HFF-Myc (cell line): ENCODE measurements at regions not wholly inside any gene's neighbourhood (a gene's known extent, or its start where the extent isn't known, plus 50 kb on each side); places are given as distances from the start of the nearest gene placed in this dataset.

ENCODE experiments used
- DNase-seq: peaks from one replicate; pipeline ENCODE4 v3.0.0-alpha.2; 2011; ENCODE audit warnings: low read depth; ENCODE audit errors: extremely low read depth
- H3K4me3 ChIP-seq: replicated peaks from 2 replicates; pipeline ENCODE4 v1.5.1; 2011; ENCODE audit warnings: low read depth, mild to moderate bottlenecking, control low read depth, low read length
- CTCF ChIP-seq: IDR thresholded peaks from 2 replicates; pipeline ENCODE4 v1.5.1; 2012; ENCODE audit warnings: mild to moderate bottlenecking, low read depth, low read length, control low read depth; ENCODE audit errors: missing control alignments

DNA sequence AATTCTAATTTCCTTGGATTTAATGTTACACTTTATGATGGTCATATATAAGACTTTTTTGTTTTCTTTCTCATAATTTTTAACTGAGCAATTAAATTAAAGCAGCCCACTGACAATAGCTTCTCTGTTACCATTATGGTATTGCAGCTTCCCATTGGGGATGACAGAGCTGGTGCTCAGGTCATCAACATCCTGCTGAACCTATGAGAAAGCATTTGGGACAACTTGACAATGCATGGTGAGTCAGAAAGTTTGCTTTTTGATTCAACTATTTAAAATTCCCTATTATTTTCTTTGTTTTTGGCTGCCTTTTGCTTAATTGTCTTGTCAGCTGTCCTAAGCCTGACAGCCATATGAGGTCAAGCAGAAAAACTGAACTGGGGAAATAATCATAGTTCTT lies 487.4 kb upstream of the RIOK2 start:
- no peak for DNase-seq
- no peak for TF ChIP-seq CTCF
- no peak overlapping the region for H3K4me3 ChIP-seq

DNA sequence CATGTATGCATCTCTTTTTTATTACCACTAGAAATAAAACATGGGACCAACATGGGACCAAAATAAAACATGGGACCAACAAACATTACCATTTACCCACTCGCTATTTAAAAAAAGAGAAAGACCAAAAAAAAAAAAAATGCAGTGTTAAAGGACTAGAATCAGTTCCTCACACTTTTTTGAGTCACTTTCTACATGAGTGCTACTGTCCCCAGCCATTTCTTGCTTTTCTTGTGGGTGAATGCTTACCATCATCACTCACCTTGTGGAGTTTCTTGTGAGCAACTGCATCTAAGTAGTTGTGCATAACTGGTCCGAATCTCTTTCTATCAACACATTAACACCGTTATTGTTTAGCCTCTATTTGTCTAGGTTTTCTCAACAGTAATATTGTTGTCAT lies 493.6 kb upstream of the RIOK2 start:
- H3K4me3 ChIP-seq = no peak overlapping the region
- DNase-seq = no peak
- TF ChIP-seq CTCF = no peak

DNA sequence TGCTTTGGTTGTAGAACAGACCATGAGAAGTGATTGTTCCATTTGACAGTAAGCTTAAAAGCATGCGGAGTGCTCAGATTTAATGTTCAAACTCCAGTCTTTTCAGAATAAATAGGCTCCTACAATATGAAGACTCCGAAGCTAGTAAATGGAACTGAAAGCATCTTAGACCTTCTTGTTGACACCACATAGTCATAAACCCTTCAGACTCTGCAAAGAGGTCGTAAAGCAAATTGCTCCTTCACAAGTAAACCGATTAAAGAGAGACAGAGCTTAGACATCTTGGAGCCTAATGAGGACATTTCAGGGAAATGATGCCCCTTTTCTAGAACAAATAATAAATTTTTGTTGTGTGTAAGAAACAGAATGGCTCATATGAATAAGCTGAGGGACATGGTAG lies 511.0 kb upstream of the RIOK2 start:
- TF ChIP-seq CTCF = no peak
- H3K4me3 ChIP-seq = no peak overlapping the region
- no peak for DNase-seq

GRCh38 chr5:97714424-97714823 lies 531.4 kb upstream of the RIOK2 start:
- no peak for DNase-seq
- no peak for TF ChIP-seq CTCF
- no peak overlapping the region for H3K4me3 ChIP-seq

DNA sequence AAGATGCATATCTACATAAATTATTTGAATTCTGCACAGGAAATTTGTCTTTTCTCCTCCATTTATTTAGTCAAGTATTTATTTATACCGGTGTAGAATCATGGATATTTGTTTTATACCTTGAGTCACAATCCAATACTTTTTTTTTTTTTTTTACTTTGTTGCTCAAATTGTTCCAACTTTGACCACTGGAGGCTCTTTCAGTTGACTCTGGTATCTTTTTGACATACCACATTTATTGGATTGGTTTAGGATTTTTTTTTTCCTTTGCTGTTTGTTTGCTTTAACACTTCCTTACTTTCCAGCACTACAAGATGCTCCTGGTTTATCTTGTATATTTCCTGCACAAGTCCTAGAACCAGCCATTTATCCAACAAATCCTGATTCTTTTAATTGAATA lies 543.1 kb upstream of the RIOK2 start:
- no peak for DNase-seq
- TF ChIP-seq CTCF = no peak
- no peak overlapping the region for H3K4me3 ChIP-seq

- H3K4me3 ChIP-seq = no peak overlapping the region
- no peak for TF ChIP-seq CTCF
- DNase-seq = no peak
Measured at GRCh38 chr5:97728920-97729319, 545.9 kb upstream of the RIOK2 start.

- no peak overlapping the region for H3K4me3 ChIP-seq
- DNase-seq = no peak
- TF ChIP-seq CTCF = no peak
Measured at GRCh38 chr5:97729938-97730337, 546.9 kb upstream of the RIOK2 start.
